ENCODE measurements at regions not wholly inside any gene's neighbourhood (a gene's known extent, or its start where the extent isn't known, plus 50 kb on each side); places are given as distances from the start of the nearest gene placed in this dataset.

GRCh38 chr4:120549011-120549570 is 373.4 kb downstream of the PRDM5 start:
- H3K9me3 ChIP-seq = no peaks in the 10 kb centered on the region
- no peak for DNase-seq (ENCODE audit: extremely low spot score in 2 of 2)
- H3K4me1 ChIP-seq = no peaks in the 10 kb centered on the region
- H3K27me3 ChIP-seq = no peaks in the 10 kb centered on the region
- no peaks in the 10 kb centered on the region for H3K36me3 ChIP-seq
- intact Hi-C loops (cut with DNase I) = no loop called here
- TF ChIP-seq CTCF (IDR thresholded peaks at IDR 0.05) (no peak), POLR2A (IDR thresholded peaks at IDR 0.05) (no peak), POLR2AphosphoS5 (IDR thresholded peaks at IDR 0.05; ENCODE audit: insufficient read depth in 1 of 2, low read depth in 1 of 2) (no peak)
- H3K27ac ChIP-seq = no peak overlapping the region
- no peak overlapping the region for H3K4me3 ChIP-seq

GRCh38 chr4:120545391-120545790 is 377.1 kb downstream of the PRDM5 start:
- Histone ChIP-seq H3K9me3 (no peaks in the 10 kb centered on the region), H3K4me3 (no peak overlapping the region), H3K36me3 (no peaks in the 10 kb centered on the region), H3K27me3 (no peaks in the 10 kb centered on the region), H3K27ac (no peak overlapping the region), H3K4me1 (no peaks in the 10 kb centered on the region)
- intact Hi-C loops (cut with DNase I) = no loop called here
- no peak for DNase-seq (ENCODE audit: extremely low spot score in 2 of 2)
- TF ChIP-seq POLR2AphosphoS5 (IDR thresholded peaks at IDR 0.05; ENCODE audit: insufficient read depth in 1 of 2, low read depth in 1 of 2) (no peak), POLR2A (IDR thresholded peaks at IDR 0.05) (no peak), CTCF (IDR thresholded peaks at IDR 0.05) (no peak)

- Histone ChIP-seq H3K27me3 (no peaks in the 10 kb centered on the region), H3K4me3 (no peak overlapping the region), H3K9me3 (no peaks in the 10 kb centered on the region), H3K36me3 (no peaks in the 10 kb centered on the region), H3K27ac (no peak overlapping the region), H3K4me1 (no peaks in the 10 kb centered on the region)
- DNase-seq (ENCODE audit: extremely low spot score in 2 of 2) = no peak
- no peak for TF ChIP-seq CTCF (IDR thresholded peaks at IDR 0.05)
- TF ChIP-seq POLR2AphosphoS5 (IDR thresholded peaks at IDR 0.05; ENCODE audit: insufficient read depth in 1 of 2, low read depth in 1 of 2) = no peak
- TF ChIP-seq POLR2A (IDR thresholded peaks at IDR 0.05) = no peak
- intact Hi-C loops (cut with DNase I) = no loop called here
These were observed 377.7 kb downstream of the PRDM5 start for GRCh38 chr4:120544838-120545237.

GRCh38 chr4:120540625-120541024 is 381.9 kb downstream of the PRDM5 start:
- H3K36me3 ChIP-seq = no peaks in the 10 kb centered on the region
- no peaks in the 10 kb centered on the region for H3K27me3 ChIP-seq
- no peak overlapping the region for H3K27ac ChIP-seq
- H3K4me1 ChIP-seq = no peaks in the 10 kb centered on the region
- DNase-seq (ENCODE audit: extremely low spot score in 2 of 2) = no peak
- no peak overlapping the region for H3K4me3 ChIP-seq
- no peak for TF ChIP-seq POLR2AphosphoS5 (IDR thresholded peaks at IDR 0.05; ENCODE audit: insufficient read depth in 1 of 2, low read depth in 1 of 2)
- TF ChIP-seq CTCF (IDR thresholded peaks at IDR 0.05) = no peak
- no peak for TF ChIP-seq POLR2A (IDR thresholded peaks at IDR 0.05)
- H3K9me3 ChIP-seq = no peaks in the 10 kb centered on the region
- intact Hi-C loops (cut with DNase I) = no loop called here

GRCh38 chr4:120536884-120537283 is 385.6 kb downstream of the PRDM5 start:
- Histone ChIP-seq H3K27ac (no peak overlapping the region), H3K4me3 (no peak overlapping the region), H3K36me3 (no peaks in the 10 kb centered on the region), H3K4me1 (no peaks in the 10 kb centered on the region), H3K27me3 (no peaks in the 10 kb centered on the region), H3K9me3 (no peaks in the 10 kb centered on the region)
- DNase-seq (ENCODE audit: extremely low spot score in 2 of 2) = no peak
- TF ChIP-seq CTCF (IDR thresholded peaks at IDR 0.05) (no peak), POLR2A (IDR thresholded peaks at IDR 0.05) (no peak), POLR2AphosphoS5 (IDR thresholded peaks at IDR 0.05; ENCODE audit: insufficient read depth in 1 of 2, low read depth in 1 of 2) (no peak)
- intact Hi-C loops (cut with DNase I) = no loop called here
